K562 (cell line): ENCODE measurements at regions not wholly inside any gene's neighbourhood (a gene's known extent, or its start where the extent isn't known, plus 50 kb on each side); places are given as distances from the start of the nearest gene placed in this dataset.

ENCODE experiments used
- ATAC-seq: fragments of 200-7000 bp; cut with Tn5 transposase; 3 replicates; pipeline ENCODE4 v1.9.1; 2020; ENCODE audit warnings: moderate library complexity
- BruUV-seq: library from RNA; stranded (reverse); fragments of 400-500 nt; replicated peaks from 2 replicates; lab custom pipeline; 2021; lab: Mats Ljungman, UMichigan
- CTCF ChIA-PET: fragments of 300-600 bp; formaldehyde crosslinking; extraction: SDS; loops from one replicate; lab custom pipeline; 2021; ENCODE audit warnings: low intra/inter-chr PET ratio; lab: Yijun Ruan, JAX
- POLR2A ChIA-PET: fragments of 300-600, 350-650 bp; sonication (Branson Sonifier 250); formaldehyde crosslinking; extraction: SDS; loops from one replicate; lab custom pipeline; 2021; ENCODE audit warnings: antibody characterized with exemption, inconsistent platforms; lab: Yijun Ruan, JAX
- DNase-seq, 4 experiments: peaks; one replicate each; pipeline versions ENCODE4 v3.0.0 to v3.0.0-alpha.2; 2011 to 2018; ENCODE audit warnings: low spot score in 3 of 4, mixed read lengths in 3 of 4; ENCODE audit errors: extremely low read depth in 1 of 4
- FAIRE-seq: peaks from 2 replicates; lab custom pipeline; 2011; peaks lifted over from hg19 to GRCh38; lab: Jason Lieb, UNC
- H2AFZ ChIP-seq: 2 replicates; pipeline ENCODE4 v1.6.0; 2011; ENCODE audit warnings: low read depth, low read length, control low read depth, inconsistent platforms
- H3K27ac ChIP-seq: fragments of 200-600 bp; 3 replicates; pipeline ENCODE4 v1.8.0; 2011; ENCODE audit warnings: low read depth, mild to moderate bottlenecking, control low read depth, inconsistent platforms, low read length, moderate library complexity, mixed read lengths; ENCODE audit errors: extremely low read depth
- H3K27me3 ChIP-seq, 2 experiments: fragments of 300-600 bp in 1 of 2; 2 replicates in 1 of 2; 3 replicates in 1 of 2; pipeline versions ENCODE4 v1.6.0 to v1.8.0; 2011; ENCODE audit warnings: inconsistent platforms in 2 of 2, low read length in 2 of 2, mild to moderate bottlenecking in 1 of 2, mixed read lengths in 1 of 2, moderate library complexity in 1 of 2; ENCODE audit not compliant: control insufficient read depth in 2 of 2, insufficient read depth in 2 of 2
- H3K36me3 ChIP-seq: fragments of 300-600 bp; 3 replicates; pipeline ENCODE4 v1.8.0; 2011; ENCODE audit warnings: mild to moderate bottlenecking, low read length, inconsistent platforms; ENCODE audit not compliant: control insufficient read depth, insufficient read depth
- H3K4me1 ChIP-seq, 2 experiments: fragments of 200-600 bp in 1 of 2; replicated peaks in 1 of 2; 2 replicates in 1 of 2; 3 replicates in 1 of 2; pipeline versions ENCODE4 v1.5.1 to v1.8.0; 2011; ENCODE audit warnings: inconsistent platforms in 2 of 2, low read length in 2 of 2, mild to moderate bottlenecking in 1 of 2, mixed read lengths in 1 of 2, moderate library complexity in 1 of 2; ENCODE audit not compliant: control insufficient read depth in 2 of 2, insufficient read depth in 2 of 2
- H3K4me2 ChIP-seq: 2 replicates; pipeline ENCODE4 v1.6.1; 2011; ENCODE audit warnings: low read length, control low read depth, inconsistent platforms, mixed read lengths; ENCODE audit not compliant: insufficient read depth
- H3K4me3 ChIP-seq: fragments of 200-600 bp; sonication (generic), shearing (Covaris generic); 2 replicates; pipeline ENCODE4 v1.5.1; 2016; ENCODE audit warnings: control low read depth, inconsistent platforms
- H3K79me2 ChIP-seq: fragments of 200-600 bp; 3 replicates; pipeline ENCODE4 v1.8.0; 2011; ENCODE audit warnings: low read length, inconsistent platforms; ENCODE audit not compliant: control insufficient read depth, insufficient read depth
- H3K9ac ChIP-seq, 2 experiments: 2 replicates each; pipeline versions ENCODE4 v1.6.0 to v1.6.1; 2011; ENCODE audit warnings: low read depth in 2 of 2, low read length in 2 of 2, control low read depth in 1 of 2, inconsistent platforms in 1 of 2, mild to moderate bottlenecking in 1 of 2, mixed read lengths in 1 of 2; ENCODE audit not compliant: insufficient read depth in 1 of 2
- H3K9me1 ChIP-seq: one replicate; pipeline ENCODE4 v1.6.0; 2011; ENCODE audit warnings: inconsistent platforms, mild to moderate bottlenecking, low read length, moderate library complexity; ENCODE audit not compliant: control insufficient read depth, insufficient read depth
- H3K9me3 ChIP-seq: replicated peaks from 2 replicates; pipeline ENCODE4 v1.5.1; 2011; ENCODE audit warnings: low read depth, low read length, inconsistent platforms; ENCODE audit not compliant: control insufficient read depth, insufficient read depth
- H4K20me1 ChIP-seq: replicated peaks from 2 replicates; pipeline ENCODE4 v1.6.1; 2011; ENCODE audit warnings: low read length, inconsistent platforms, mixed read lengths; ENCODE audit not compliant: control insufficient read depth, insufficient read depth
- ATF7 ChIP-seq: fragments of 450-650 bp; IDR thresholded peaks from 2 replicates; pipeline ENCODE4 v1.7.1; 2014; ENCODE audit warnings: mild to moderate bottlenecking, moderate library complexity
- CHAMP1 ChIP-seq: fragments of 450-650 bp; IDR thresholded peaks from 2 replicates; pipeline ENCODE4 v1.6.1; 2016; ENCODE audit warnings: mild to moderate bottlenecking
- ETV5 ChIP-seq: sonication (generic); formaldehyde crosslinking; IDR thresholded peaks from 2 replicates; pipeline ENCODE4 v1.4.0; 2020; ENCODE audit warnings: low read depth, mild to moderate bottlenecking, missing genetic modification reagents
- FOXJ3 ChIP-seq: sonication (generic); formaldehyde crosslinking; IDR thresholded peaks from 2 replicates; pipeline ENCODE4 v1.4.0; 2020; ENCODE audit warnings: mild to moderate bottlenecking, missing genetic modification reagents
- HEY1 ChIP-seq: fragments of 250-450 bp; sonication (Bioruptor Pico); IDR thresholded peaks from 2 replicates; pipeline ENCODE4 v1.5.0; 2020; ENCODE audit warnings: mild to moderate bottlenecking, moderate library complexity, borderline replicate concordance
- HINFP ChIP-seq: fragments of 450-650 bp; conservative IDR thresholded peaks from 2 replicates; pipeline ENCODE4 v1.6.1; 2016; ENCODE audit warnings: missing genetic modification characterization, low read depth, mild to moderate bottlenecking, control low read depth, missing compliant biosample characterization
- HMG20A ChIP-seq: fragments of 450-650 bp; formaldehyde crosslinking; conservative IDR thresholded peaks from 2 replicates; pipeline ENCODE4 v1.4.0; 2020; ENCODE audit warnings: mild to moderate bottlenecking, mixed read lengths
- MLLT1 ChIP-seq, 2 experiments: fragments of 450-650 bp; IDR thresholded peaks; 2 replicates each; pipeline ENCODE4 v1.6.1; 2016
- PREB ChIP-seq: sonication (generic); formaldehyde crosslinking; IDR thresholded peaks from 2 replicates; pipeline ENCODE4 v1.8.1; 2023; ENCODE audit warnings: mild to moderate bottlenecking, missing genetic modification reagents
- ZMIZ1 ChIP-seq, 2 experiments: fragments of 150-350 bp in 1 of 2; IDR thresholded peaks; 2 replicates each; pipeline ENCODE4 v1.6.1; 2012 to 2016; ENCODE audit warnings: low read depth in 2 of 2, low read length in 2 of 2, mild to moderate bottlenecking in 1 of 2, moderate library complexity in 1 of 2
- ZNF212 ChIP-seq: fragments of 450-650 bp; formaldehyde crosslinking; IDR thresholded peaks from 2 replicates; pipeline ENCODE4 v1.4.0; 2020; ENCODE audit warnings: mild to moderate bottlenecking
- WGBS: fragments of 100-300 bp; shearing (Covaris generic); methylation state at CpG from one replicate; pipeline ENCODE4 v1.1.6; 2016; ENCODE audit warnings: low coverage, mixed read lengths; ENCODE audit not compliant: insufficient coverage; ENCODE audit errors: missing lambda C conversion rate; 5-methylcytosine and 5-hydroxymethylcytosine counted together
- in situ Hi-C: fragments of 300-500 bp; cut with MboI; formaldehyde crosslinking; loops from 4 replicates; pipeline ENCODE4 v1.15.0; 2018; ENCODE audit warnings: inconsistent platforms, mixed read lengths
- intact Hi-C: fragments of 100-400 bp; cut with micrococcal nuclease; formaldehyde crosslinking; loops from 2 replicates; pipeline ENCODE4 v1.14.2; 2022

- no peak for TF ChIP-seq HEY1
Measured at GRCh38 chr3:187970106-187970505, 183.9 kb upstream of the LPP start (continued).

- CTCF ChIA-PET: no interaction called here
- no peak overlapping the region for H3K9ac ChIP-seq
- intact Hi-C loops: no loop called here
- WGBS: 0% methylated on average over 4 of the region's 4 CpGs
- TF ChIP-seq MLLT1 (IDR thresholded peaks at IDR 0.05) (no peak), ETV5 (CRISPR knock-in tag) (no peak), ATF7 (no peak), HINFP (tag) (no peak), FOXJ3 (CRISPR knock-in tag) (no peak), HMG20A (CRISPR knock-in tag) (no peak), CHAMP1 (no peak), ZNF212 (no peak), PREB (no peak), ZMIZ1 (IDR thresholded peaks at IDR 0.05; ENCODE audit: low read depth in 2 of 2, low read length in 2 of 2) (no peak)
- TF ChIP-seq, all 486 proteins: peak for 0
- ATAC-seq: no peak
- BruUV-seq: no TSS peak
- no peaks in the 10 kb centered on the region for H4K20me1 ChIP-seq
- H3K27ac ChIP-seq: no peak overlapping the region
- no peak overlapping the region for H3K4me3 ChIP-seq
- H3K79me2 ChIP-seq: no peaks in the 10 kb centered on the region
- H3K9me3 ChIP-seq: no peaks in the 10 kb centered on the region
- no peak overlapping the region for H3K4me2 ChIP-seq
- POLR2A ChIA-PET: no interaction called here
- H3K36me3 ChIP-seq: no peaks in the 10 kb centered on the region
- H3K9me1 ChIP-seq: no peaks in the 10 kb centered on the region
- H3K27me3 ChIP-seq: peaks cover 0 to 6% of the 10 kb centered on the region in 2 experiments; a peak in 1 of 5 replicates
- DNase-seq: no peak
- in situ Hi-C loops: no loop called here
- FAIRE-seq: no peak
- H2AFZ ChIP-seq: no peak overlapping the region
- H3K4me1 ChIP-seq: no peaks in the 10 kb centered on the region
Measured at GRCh38 chr3:187971629-187972028, 182.3 kb upstream of the LPP start.
